OCI-LY7 (cell line): ENCODE measurements at regions not wholly inside any gene's neighbourhood (a gene's known extent, or its start where the extent isn't known, plus 50 kb on each side); places are given as distances from the start of the nearest gene placed in this dataset.

ENCODE experiments used
- BruUV-seq: library from RNA; stranded (reverse); fragments of 400-500 nt; replicated peaks from 2 replicates; lab custom pipeline; 2021; lab: Mats Ljungman, UMichigan
- CTCF ChIA-PET: fragments of 300-600 bp; sonication (Branson Sonifier 250); formaldehyde crosslinking; loops from one replicate; lab custom pipeline; 2022; ENCODE audit warnings: antibody characterized with exemption; ENCODE audit not compliant: unreplicated experiment; lab: Charles Lee
- POLR2A ChIA-PET: fragments of 300-600 bp; sonication (Branson Sonifier 250); formaldehyde crosslinking; loops from one replicate; lab custom pipeline; 2022; ENCODE audit warnings: antibody characterized with exemption; lab: Charles Lee
- DNase-seq: peaks from one replicate; pipeline ENCODE4 v3.0.0-alpha.2; 2015; ENCODE audit warnings: low spot score
- H2AFZ ChIP-seq: fragments of 200-600 bp; sonication (generic), shearing (Covaris generic); 2 replicates; pipeline ENCODE4 v1.6.1; 2014; ENCODE audit warnings: mild to moderate bottlenecking, antibody characterized with exemption, low read length, moderate library complexity
- H3K27ac ChIP-seq: fragments of 200-600 bp; sonication (generic); 2 replicates; pipeline ENCODE4 v1.5.1; 2014; ENCODE audit warnings: mixed run types, low read depth, mild to moderate bottlenecking, moderate library complexity, low read length, inconsistent platforms; ENCODE audit not compliant: poor library complexity, severe bottlenecking
- H3K36me3 ChIP-seq: fragments of 200-600 bp; sonication (generic); 2 replicates; pipeline ENCODE4 v1.6.1; 2014; ENCODE audit warnings: mild to moderate bottlenecking, antibody characterized with exemption, low read length, moderate library complexity, mixed read lengths; ENCODE audit not compliant: insufficient read depth
- H3K4me1 ChIP-seq: fragments of 200-600 bp; sonication (generic); 2 replicates; pipeline ENCODE4 v1.5.1; 2014; ENCODE audit warnings: mild to moderate bottlenecking, low read length; ENCODE audit not compliant: insufficient read depth, poor library complexity, severe bottlenecking
- H3K4me2 ChIP-seq: fragments of 200-600 bp; sonication (generic); 2 replicates; pipeline ENCODE4 v1.6.1; 2014; ENCODE audit warnings: mild to moderate bottlenecking, low read length
- H3K4me3 ChIP-seq: fragments of 200-600 bp; sonication (generic); 2 replicates; pipeline ENCODE4 v1.5.1; 2014; ENCODE audit warnings: mild to moderate bottlenecking, low read depth, low read length; ENCODE audit not compliant: poor library complexity, severe bottlenecking
- H3K79me2 ChIP-seq: fragments of 200-600 bp; sonication (generic); 2 replicates; pipeline ENCODE4 v1.6.1; 2016; ENCODE audit warnings: low read depth, mild to moderate bottlenecking, low read length, moderate library complexity, mixed read lengths; ENCODE audit not compliant: insufficient read depth
- H3K9me2 ChIP-seq: fragments of 200-600 bp; sonication (generic); 2 replicates; pipeline ENCODE4 v1.6.1; 2016; ENCODE audit warnings: mild to moderate bottlenecking, low read length, mixed read lengths; ENCODE audit not compliant: insufficient read depth
- H3K9me3 ChIP-seq: fragments of 200-600 bp; sonication (generic); 2 replicates; pipeline ENCODE4 v1.6.1; 2014; ENCODE audit warnings: mild to moderate bottlenecking, mixed run types, low read length, mixed read lengths
- H4K20me1 ChIP-seq: fragments of 200-600 bp; sonication (generic); 2 replicates; pipeline ENCODE4 v1.6.1; 2014; ENCODE audit warnings: mild to moderate bottlenecking, antibody characterized with exemption, low read length, moderate library complexity, mixed read lengths; ENCODE audit not compliant: insufficient read depth
- CTCF ChIP-seq: fragments of 200-600 bp; sonication (generic); conservative IDR thresholded peaks from 2 replicates; pipeline ENCODE4 v1.5.1; 2014; ENCODE audit warnings: mild to moderate bottlenecking, antibody characterized with exemption, low read length, moderate library complexity, mixed read lengths
- EZH2phosphoT487 ChIP-seq: fragments of 200-600 bp; sonication (generic); IDR thresholded peaks from 2 replicates; pipeline ENCODE4 v1.6.1; 2018; ENCODE audit warnings: low read depth, borderline replicate concordance, mild to moderate bottlenecking, mixed run types, antibody characterized with exemption, low read length, moderate library complexity, mixed read lengths
- intact Hi-C: fragments of 100-400 bp; cut with micrococcal nuclease; formaldehyde crosslinking; loops from one replicate; pipeline ENCODE4 v1.10.0; 2022; ENCODE audit not compliant: unreplicated experiment

GRCh38 chr6:91135406-91136103, 548.7 kb upstream of the MAP3K7 start:
- no peaks in the 10 kb centered on the region for H3K4me1 ChIP-seq
- CTCF ChIA-PET: no interaction called here
- H3K9me3 ChIP-seq: no peaks in the 10 kb centered on the region
- H3K27ac ChIP-seq: no peak overlapping the region
- POLR2A ChIA-PET: no interaction called here
- H3K36me3 ChIP-seq: no peaks in the 10 kb centered on the region
- no peak overlapping the region for H3K4me3 ChIP-seq
- TF ChIP-seq EZH2phosphoT487 (no peak), CTCF (no peak)
- intact Hi-C loops: no loop called here
- H2AFZ ChIP-seq: no peak overlapping the region
- no peak for DNase-seq
- no peaks in the 10 kb centered on the region for H3K79me2 ChIP-seq
- no TSS peak for BruUV-seq
- no peak overlapping the region for H3K4me2 ChIP-seq
- no peaks in the 10 kb centered on the region for H4K20me1 ChIP-seq
- H3K9me2 ChIP-seq: no peaks in the 10 kb centered on the region

- Histone ChIP-seq H3K27ac (no peak overlapping the region), H3K36me3 (no peaks in the 10 kb centered on the region), H3K4me3 (no peak overlapping the region), H2AFZ (no peak overlapping the region), H3K9me3 (no peaks in the 10 kb centered on the region), H3K4me2 (no peak overlapping the region), H3K9me2 (no peaks in the 10 kb centered on the region), H4K20me1 (no peaks in the 10 kb centered on the region), H3K79me2 (no peaks in the 10 kb centered on the region), H3K4me1 (no peaks in the 10 kb centered on the region)
- no TSS peak for BruUV-seq
- intact Hi-C loops: no loop called here
- no peak for DNase-seq
- CTCF ChIA-PET: no interaction called here
- no peak for TF ChIP-seq CTCF
- TF ChIP-seq EZH2phosphoT487: no peak
- POLR2A ChIA-PET: no interaction called here
Observed at GRCh38 chr6:91132461-91132860, 545.6 kb upstream of the MAP3K7 start.

GRCh38 chr6:91130126-91130525, 543.3 kb upstream of the MAP3K7 start:
- TF ChIP-seq CTCF: no peak
- no peak for TF ChIP-seq EZH2phosphoT487
- BruUV-seq: no TSS peak
- no peak for DNase-seq
- ChIA-PET CTCF (no interaction called here), POLR2A (no interaction called here)
- Histone ChIP-seq H3K4me1 (no peaks in the 10 kb centered on the region), H3K79me2 (no peaks in the 10 kb centered on the region), H3K9me3 (no peaks in the 10 kb centered on the region), H4K20me1 (no peaks in the 10 kb centered on the region), H3K36me3 (no peaks in the 10 kb centered on the region), H3K9me2 (no peaks in the 10 kb centered on the region), H2AFZ (no peak overlapping the region), H3K4me2 (no peak overlapping the region), H3K27ac (no peak overlapping the region), H3K4me3 (no peak overlapping the region)
- intact Hi-C loops: no loop called here
